Neural progenitor cell (in vitro differentiated cells): ENCODE measurements at regions not wholly inside any gene's neighbourhood (a gene's known extent, or its start where the extent isn't known, plus 50 kb on each side); places are given as distances from the start of the nearest gene placed in this dataset.

Source experiments
- DNase-seq: peaks from one replicate; pipeline ENCODE4 v3.0.0-alpha.2; 2016; ENCODE audit warnings: low spot score
- H2AFZ ChIP-seq: fragments of 200-600 bp; sonication (generic); replicated peaks from 2 replicates; pipeline ENCODE4 v1.6.1; 2016; ENCODE audit warnings: antibody characterized with exemption
- H3F3A ChIP-seq: fragments of 200-600 bp; sonication (generic); 2 replicates; pipeline ENCODE4 v1.6.1; 2016; ENCODE audit warnings: antibody characterized with exemption, low read depth
- H3K27ac ChIP-seq: fragments of 200-600 bp; sonication (generic); 2 replicates; pipeline ENCODE4 v1.5.1; 2016; ENCODE audit warnings: mild to moderate bottlenecking
- H3K27me3 ChIP-seq: fragments of 200-600 bp; sonication (generic); 2 replicates; pipeline ENCODE4 v1.6.1; 2016; ENCODE audit warnings: mild to moderate bottlenecking, moderate library complexity
- H3K36me3 ChIP-seq: fragments of 200-600 bp; sonication (generic); 2 replicates; pipeline ENCODE4 v1.5.1; 2016
- H3K4me1 ChIP-seq: fragments of 200-600 bp; sonication (generic); 2 replicates; pipeline ENCODE4 v1.6.1; 2016; ENCODE audit warnings: mixed run types
- H3K4me2 ChIP-seq: fragments of 200-600 bp; sonication (generic); 2 replicates; pipeline ENCODE4 v1.6.1; 2016
- H3K4me3 ChIP-seq: fragments of 200-600 bp; sonication (generic); 2 replicates; pipeline ENCODE4 v1.5.1; 2016
- H3K79me2 ChIP-seq: fragments of 200-600 bp; sonication (generic); 2 replicates; pipeline ENCODE4 v1.6.1; 2016; ENCODE audit warnings: low read depth
- H3K9ac ChIP-seq: fragments of 200-600 bp; sonication (generic); 2 replicates; pipeline ENCODE4 v1.6.1; 2016
- H3K9me3 ChIP-seq: fragments of 200-600 bp; sonication (generic); 2 replicates; pipeline ENCODE4 v1.5.1; 2016; ENCODE audit warnings: low read depth
- H4K20me1 ChIP-seq: fragments of 200-600 bp; sonication (generic); 2 replicates; pipeline ENCODE4 v1.6.1; 2016; ENCODE audit warnings: low read depth
- H3K27ac Mint-ChIP-seq: 3 replicates; pipeline ENCODE4 v1.8.0; 2021; ENCODE audit warnings: mixed read lengths
- H3K27me3 Mint-ChIP-seq: 2 replicates; pipeline ENCODE4 v1.8.0; 2022; ENCODE audit warnings: low read depth, mild to moderate bottlenecking, inconsistent platforms, moderate library complexity, mixed read lengths; ENCODE audit not compliant: insufficient read depth
- H3K36me3 Mint-ChIP-seq: 3 replicates; pipeline ENCODE4 v1.8.0; 2021; ENCODE audit warnings: mixed read lengths
- H3K4me1 Mint-ChIP-seq: 3 replicates; pipeline ENCODE4 v1.8.0; 2021; ENCODE audit warnings: mixed read lengths
- H3K4me3 Mint-ChIP-seq: 3 replicates; pipeline ENCODE4 v1.8.0; 2021; ENCODE audit warnings: mild to moderate bottlenecking, moderate library complexity, mixed read lengths
- H3K9me3 Mint-ChIP-seq: 3 replicates; pipeline ENCODE4 v1.8.0; 2020; ENCODE audit warnings: mixed read lengths
- EZH2 ChIP-seq: fragments of 200-600 bp; sonication (generic); IDR thresholded peaks from 2 replicates; pipeline ENCODE4 v1.6.1; 2017; ENCODE audit warnings: antibody characterized with exemption, mild to moderate bottlenecking, moderate library complexity
- EZH2phosphoT487 ChIP-seq: fragments of 200-600 bp; sonication (generic); IDR thresholded peaks from 2 replicates; pipeline ENCODE4 v1.6.1; 2017; ENCODE audit warnings: antibody characterized with exemption
- TF ChIP-seq, protein P1 (sequence below): fragments of 200-600 bp; sonication (generic); IDR thresholded peaks from 2 replicates; pipeline ENCODE4 v1.5.1; 2017; ENCODE audit warnings: antibody characterized with exemption, mild to moderate bottlenecking

DNA sequence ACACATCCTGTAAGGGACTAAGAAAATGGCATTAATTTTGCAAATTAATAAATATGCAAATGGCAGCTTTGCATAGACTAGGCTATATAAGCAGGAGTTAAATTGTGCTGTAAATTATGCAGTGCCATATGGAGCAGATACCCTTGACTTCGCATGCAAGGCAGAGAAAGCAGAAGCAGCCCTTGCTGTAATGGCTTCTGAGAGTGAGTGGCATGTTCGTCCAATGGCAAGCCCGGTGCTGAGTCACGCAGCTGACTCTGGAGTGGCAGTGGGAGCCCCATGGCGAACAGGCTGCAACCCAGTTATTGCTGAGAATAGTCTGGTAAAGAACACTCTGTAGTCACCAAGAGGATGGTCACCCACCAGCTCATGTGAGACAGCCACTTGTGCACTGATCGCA is 1186.5 kb downstream of the TYW1 start:
- Mint-ChIP-seq H3K27ac (no peak overlapping the region), H3K4me3 (no peak overlapping the region), H3K36me3 (no peaks in the 10 kb centered on the region), H3K4me1 (peaks cover 13% of the 10 kb centered on the region), H3K9me3 (peaks cover 6% of the 10 kb centered on the region), H3K27me3 (no peaks in the 10 kb centered on the region)
- H3K27me3 ChIP-seq: no peaks in the 10 kb centered on the region
- no peaks in the 10 kb centered on the region for H3K79me2 ChIP-seq
- H3K27ac ChIP-seq: no peak overlapping the region
- no peak overlapping the region for H2AFZ ChIP-seq
- H3K4me1 ChIP-seq: no peaks in the 10 kb centered on the region
- no peak overlapping the region for H3K9ac ChIP-seq
- no peaks in the 10 kb centered on the region for H3K9me3 ChIP-seq
- no peak overlapping the region for H3K4me2 ChIP-seq
- no peaks in the 10 kb centered on the region for H3F3A ChIP-seq
- TF ChIP-seq, protein P1, sequence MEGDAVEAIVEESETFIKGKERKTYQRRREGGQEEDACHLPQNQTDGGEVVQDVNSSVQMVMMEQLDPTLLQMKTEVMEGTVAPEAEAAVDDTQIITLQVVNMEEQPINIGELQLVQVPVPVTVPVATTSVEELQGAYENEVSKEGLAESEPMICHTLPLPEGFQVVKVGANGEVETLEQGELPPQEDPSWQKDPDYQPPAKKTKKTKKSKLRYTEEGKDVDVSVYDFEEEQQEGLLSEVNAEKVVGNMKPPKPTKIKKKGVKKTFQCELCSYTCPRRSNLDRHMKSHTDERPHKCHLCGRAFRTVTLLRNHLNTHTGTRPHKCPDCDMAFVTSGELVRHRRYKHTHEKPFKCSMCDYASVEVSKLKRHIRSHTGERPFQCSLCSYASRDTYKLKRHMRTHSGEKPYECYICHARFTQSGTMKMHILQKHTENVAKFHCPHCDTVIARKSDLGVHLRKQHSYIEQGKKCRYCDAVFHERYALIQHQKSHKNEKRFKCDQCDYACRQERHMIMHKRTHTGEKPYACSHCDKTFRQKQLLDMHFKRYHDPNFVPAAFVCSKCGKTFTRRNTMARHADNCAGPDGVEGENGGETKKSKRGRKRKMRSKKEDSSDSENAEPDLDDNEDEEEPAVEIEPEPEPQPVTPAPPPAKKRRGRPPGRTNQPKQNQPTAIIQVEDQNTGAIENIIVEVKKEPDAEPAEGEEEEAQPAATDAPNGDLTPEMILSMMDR: no peak
- TF ChIP-seq EZH2phosphoT487 (no peak), EZH2 (no peak)
- no peaks in the 10 kb centered on the region for H4K20me1 ChIP-seq
- no peak for DNase-seq
- no peak overlapping the region for H3K4me3 ChIP-seq
- H3K36me3 ChIP-seq: no peaks in the 10 kb centered on the region

DNA sequence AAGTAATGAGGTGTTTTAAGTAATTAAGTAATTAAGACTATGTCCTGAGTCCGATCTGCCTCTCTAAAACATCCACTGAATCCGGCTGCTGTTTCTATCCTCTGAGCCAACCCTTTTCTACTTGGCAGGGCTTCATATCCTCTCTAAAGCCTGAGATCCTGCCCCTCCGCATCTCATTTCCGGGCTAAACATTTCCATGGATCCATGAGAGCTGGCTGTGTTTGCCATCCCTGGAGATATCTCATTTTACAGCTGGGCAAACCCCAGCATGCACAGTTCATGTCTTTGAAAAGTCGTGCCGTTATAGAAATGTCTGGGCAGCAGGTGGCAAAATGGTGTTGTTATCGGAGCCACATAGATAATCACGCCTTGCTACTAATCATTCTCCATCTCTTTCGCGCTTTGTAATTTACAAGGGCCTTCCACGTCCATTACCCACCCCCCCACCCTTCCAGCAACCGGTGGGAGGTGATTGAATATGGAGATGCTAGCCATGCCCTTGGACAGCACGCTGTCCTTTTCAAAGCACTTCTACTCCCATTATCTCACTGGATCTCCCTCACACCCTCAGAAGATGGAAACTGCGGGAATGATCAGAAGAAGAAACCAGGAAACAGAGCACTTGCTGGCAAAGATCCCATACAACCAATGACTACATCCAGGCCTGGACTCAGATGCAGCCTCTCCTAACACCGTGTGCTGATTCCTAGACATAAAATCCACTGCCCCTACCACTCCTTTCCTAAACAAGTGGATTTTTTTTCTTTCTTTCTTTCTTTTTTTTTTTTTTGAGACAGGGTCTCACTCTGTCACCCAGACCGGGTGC is 1189.2 kb downstream of the TYW1 start:
- H3K9me3 ChIP-seq: no peaks in the 10 kb centered on the region
- no peak overlapping the region for H3K27ac ChIP-seq
- Mint-ChIP-seq H3K4me1 (peaks cover 13% of the 10 kb centered on the region), H3K36me3 (no peaks in the 10 kb centered on the region), H3K4me3 (no peak overlapping the region), H3K27ac (peak overlapping the region; percentile 70), H3K27me3 (peaks cover 5% of the 10 kb centered on the region), H3K9me3 (peaks cover 6% of the 10 kb centered on the region)
- H3K4me2 ChIP-seq: no peak overlapping the region
- no peak overlapping the region for H2AFZ ChIP-seq
- no peak overlapping the region for H3K4me3 ChIP-seq
- H3F3A ChIP-seq: no peaks in the 10 kb centered on the region
- no peaks in the 10 kb centered on the region for H3K79me2 ChIP-seq
- TF ChIP-seq EZH2phosphoT487 (no peak), EZH2 (no peak)
- TF ChIP-seq, protein P1: no peak
- H3K9ac ChIP-seq: no peak overlapping the region
- no peaks in the 10 kb centered on the region for H3K4me1 ChIP-seq
- no peaks in the 10 kb centered on the region for H3K27me3 ChIP-seq
- no peaks in the 10 kb centered on the region for H3K36me3 ChIP-seq
- no peaks in the 10 kb centered on the region for H4K20me1 ChIP-seq
- DNase-seq: no peak

DNA sequence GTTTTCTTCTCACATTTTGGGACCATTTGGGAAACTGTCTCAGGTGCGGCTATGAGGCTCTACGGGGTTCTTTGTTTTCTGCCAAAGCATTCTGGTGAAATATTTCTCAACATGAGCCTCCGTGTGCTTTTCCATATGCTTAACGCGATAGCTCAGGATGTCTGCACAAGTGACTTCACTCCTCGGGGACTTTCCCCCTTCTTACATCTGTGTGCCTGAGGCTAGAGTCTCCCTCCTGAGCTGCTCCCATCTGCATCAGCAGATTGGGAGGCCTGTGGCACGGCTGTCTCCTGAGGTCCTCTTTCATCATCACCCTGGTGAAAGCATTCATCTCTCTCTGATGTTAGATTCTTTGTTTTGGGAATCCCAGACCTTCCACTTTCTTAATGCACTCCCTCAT is 1190.9 kb downstream of the TYW1 start:
- no peak overlapping the region for H3K4me3 Mint-ChIP-seq
- peaks cover 6% of the 10 kb centered on the region for H3K9me3 Mint-ChIP-seq
- no peak overlapping the region for H2AFZ ChIP-seq
- TF ChIP-seq EZH2phosphoT487 (no peak), EZH2 (no peak)
- TF ChIP-seq, protein P1: no peak
- no peaks in the 10 kb centered on the region for H3K79me2 ChIP-seq
- H3K36me3 Mint-ChIP-seq: no peaks in the 10 kb centered on the region
- H3K9ac ChIP-seq: no peak overlapping the region
- H3K27me3 ChIP-seq: no peaks in the 10 kb centered on the region
- no peak overlapping the region for H3K4me2 ChIP-seq
- no peak overlapping the region for H3K27ac ChIP-seq
- no peaks in the 10 kb centered on the region for H4K20me1 ChIP-seq
- no peaks in the 10 kb centered on the region for H3K9me3 ChIP-seq
- H3K27me3 Mint-ChIP-seq: peaks cover 5% of the 10 kb centered on the region
- no peaks in the 10 kb centered on the region for H3K36me3 ChIP-seq
- DNase-seq: no peak
- no peak overlapping the region for H3K27ac Mint-ChIP-seq
- H3F3A ChIP-seq: no peaks in the 10 kb centered on the region
- no peaks in the 10 kb centered on the region for H3K4me1 ChIP-seq
- no peak overlapping the region for H3K4me3 ChIP-seq
- H3K4me1 Mint-ChIP-seq: peaks cover 13% of the 10 kb centered on the region
